Bronchial epithelial cell (primary cell): ENCODE measurements at regions not wholly inside any gene's neighbourhood (a gene's known extent, or its start where the extent isn't known, plus 50 kb on each side); places are given as distances from the start of the nearest gene placed in this dataset.

Source experiments
- DNase-seq: peaks from one replicate; pipeline ENCODE4 v3.0.0-alpha.2; 2010; ENCODE audit warnings: low read depth
- FAIRE-seq: peaks from 2 replicates; lab custom pipeline; 2011; peaks lifted over from hg19 to GRCh38; lab: Jason Lieb, UNC
- H3K27me3 ChIP-seq: 2 replicates; pipeline ENCODE4 v1.5.1; 2011; ENCODE audit warnings: low read length; ENCODE audit not compliant: control insufficient read depth, insufficient read depth
- H3K36me3 ChIP-seq: 2 replicates; pipeline ENCODE4 v1.5.1; 2011; ENCODE audit warnings: low read length; ENCODE audit not compliant: control insufficient read depth, insufficient read depth
- H3K4me3 ChIP-seq: 2 replicates; pipeline ENCODE4 v1.5.1; 2011; ENCODE audit warnings: mild to moderate bottlenecking, low read depth, low read length, control low read depth
- CTCF ChIP-seq: IDR thresholded peaks from 2 replicates; pipeline ENCODE4 v1.5.1; 2011; ENCODE audit warnings: mild to moderate bottlenecking, moderate library complexity, low read length, control low read depth, inconsistent platforms; ENCODE audit not compliant: insufficient read depth, severe bottlenecking

GRCh38 chr10:36164556-36165504 is 522.7 kb upstream of the FZD8 start:
- FAIRE-seq, result no peak

GRCh38 chr10:36163827-36164226 is 521.7 kb upstream of the FZD8 start:
- FAIRE-seq (no peak), DNase-seq (no peak)

More at GRCh38 chr10:36164556-36165504, 522.7 kb upstream of the FZD8 start:
- H3K4me3 ChIP-seq, result no peak overlapping the region
- no peak for TF ChIP-seq CTCF
- no peak for DNase-seq
- no peaks in the 10 kb centered on the region for H3K36me3 ChIP-seq
- H3K27me3 ChIP-seq, result no peaks in the 10 kb centered on the region

GRCh38 chr10:36157486-36157885 is 515.4 kb upstream of the FZD8 start:
- FAIRE-seq, result no peak
- DNase-seq, result no peak
- H3K4me3 ChIP-seq, result no peak overlapping the region

More at GRCh38 chr10:36163827-36164226, 521.7 kb upstream of the FZD8 start:
- no peak for TF ChIP-seq CTCF
- Histone ChIP-seq H3K27me3 (no peaks in the 10 kb centered on the region), H3K4me3 (no peak overlapping the region), H3K36me3 (no peaks in the 10 kb centered on the region)

GRCh38 chr10:36148207-36148606 is 506.1 kb upstream of the FZD8 start:
- peak; percentile 27 for DNase-seq
- no peaks in the 10 kb centered on the region for H3K36me3 ChIP-seq
- no peak overlapping the region for H3K4me3 ChIP-seq
- no peak for TF ChIP-seq CTCF
- H3K27me3 ChIP-seq, result no peaks in the 10 kb centered on the region
- FAIRE-seq, result no peak

More at GRCh38 chr10:36157486-36157885, 515.4 kb upstream of the FZD8 start:
- H3K27me3 ChIP-seq, result no peaks in the 10 kb centered on the region
- no peak for TF ChIP-seq CTCF
- H3K36me3 ChIP-seq, result no peaks in the 10 kb centered on the region

- Histone ChIP-seq H3K27me3 (no peaks in the 10 kb centered on the region), H3K36me3 (no peaks in the 10 kb centered on the region), H3K4me3 (no peak overlapping the region)
- TF ChIP-seq CTCF, result no peak
- DNase-seq (no peak), FAIRE-seq (no peak)
Measured at GRCh38 chr10:36147529-36147928, 505.4 kb upstream of the FZD8 start.
